Lung (tissue), 11 donors: ENCODE measurements at regions not wholly inside any gene's neighbourhood (a gene's known extent, or its start where the extent isn't known, plus 50 kb on each side); places are given as distances from the start of the nearest gene placed in this dataset.

ENCODE experiments used
- ATAC-seq: fragments of 200-7000 bp; cut with Tn5 transposase; one replicate; pipeline ENCODE4 v1.9.1; 2020; ENCODE audit warnings: moderate number of reproducible peaks; ENCODE audit not compliant: insufficient read depth, low FRiP score
- DNase-seq, 3 donors: peaks; one replicate each; pipeline ENCODE4 v3.0.0-alpha.2; 2013 to 2017
- H3K27ac ChIP-seq, 2 donors: one replicate each; pipeline ENCODE4 v1.5.1; 2013; ENCODE audit warnings: mild to moderate bottlenecking in 2 of 2, moderate library complexity in 2 of 2, control low read depth in 1 of 2, inconsistent platforms in 1 of 2, low read depth in 1 of 2, low read length in 1 of 2
- H3K27me3 ChIP-seq, 3 donors: one replicate each; pipeline ENCODE4 v1.5.1; 2013; ENCODE audit warnings: low read length in 2 of 3; ENCODE audit not compliant: control insufficient read depth in 3 of 3, insufficient read depth in 3 of 3
- H3K36me3 ChIP-seq, 4 donors: one replicate each; pipeline ENCODE4 v1.5.1; 2013; ENCODE audit warnings: low read length in 4 of 4, mild to moderate bottlenecking in 1 of 4, moderate library complexity in 1 of 4; ENCODE audit not compliant: control insufficient read depth in 4 of 4, insufficient read depth in 4 of 4
- H3K4me1 ChIP-seq, 5 donors: one replicate each; pipeline ENCODE4 v1.5.1; 2013; ENCODE audit warnings: low read length in 5 of 5, mild to moderate bottlenecking in 2 of 5, moderate library complexity in 1 of 5; ENCODE audit not compliant: control insufficient read depth in 5 of 5, insufficient read depth in 5 of 5
- H3K4me3 ChIP-seq: one replicate; pipeline ENCODE4 v1.5.1; 2013; ENCODE audit warnings: mild to moderate bottlenecking, control low read depth, moderate library complexity
- H3K9ac ChIP-seq, 2 donors: one replicate each; pipeline ENCODE4 v1.5.1; 2013; ENCODE audit warnings: low read length in 2 of 2, control low read depth in 1 of 2; ENCODE audit not compliant: insufficient read depth in 1 of 2
- H3K9me3 ChIP-seq, 4 donors: one replicate each; pipeline ENCODE4 v1.5.1; 2013; ENCODE audit warnings: low read length in 3 of 4, mild to moderate bottlenecking in 1 of 4, moderate library complexity in 1 of 4; ENCODE audit not compliant: control insufficient read depth in 4 of 4, insufficient read depth in 3 of 4
- WGBS, 2 donors: extraction: QIAGEN DNeasy Blood & Tissue Kit; methylation state at CpG; one replicate each; pipeline ENCODE4 v1.1.7; 2013; 5-methylcytosine and 5-hydroxymethylcytosine counted together
- TF ChIP-seq, protein P1 (sequence below): IDR thresholded peaks from 2 replicates; pipeline ENCODE4 v1.5.1; 2012; ENCODE audit warnings: mild to moderate bottlenecking; ENCODE audit errors: control extremely low read depth, extremely low read depth
- donor health status: control.
- donor health status: control.
- donor health status: Bipolar disorder and iron deficiency.
- donor health status: healthy.
- donor health status: DM: yes; HTN: yes; CAD: no.

GRCh38 chr4:13872955-13873354 lies 245.4 kb upstream of the BOD1L1 start:
- DNase-seq (no peak), ATAC-seq (no peak)
- Histone ChIP-seq H3K36me3 (no peaks in the 10 kb centered on the region), H3K27ac (no peak overlapping the region), H3K9me3 (no peaks in the 10 kb centered on the region), H3K9ac (no peak overlapping the region), H3K27me3 (no peaks in the 10 kb centered on the region), H3K4me3 (no peak overlapping the region), H3K4me1 (no peaks in the 10 kb centered on the region)
- TF ChIP-seq, protein P1, sequence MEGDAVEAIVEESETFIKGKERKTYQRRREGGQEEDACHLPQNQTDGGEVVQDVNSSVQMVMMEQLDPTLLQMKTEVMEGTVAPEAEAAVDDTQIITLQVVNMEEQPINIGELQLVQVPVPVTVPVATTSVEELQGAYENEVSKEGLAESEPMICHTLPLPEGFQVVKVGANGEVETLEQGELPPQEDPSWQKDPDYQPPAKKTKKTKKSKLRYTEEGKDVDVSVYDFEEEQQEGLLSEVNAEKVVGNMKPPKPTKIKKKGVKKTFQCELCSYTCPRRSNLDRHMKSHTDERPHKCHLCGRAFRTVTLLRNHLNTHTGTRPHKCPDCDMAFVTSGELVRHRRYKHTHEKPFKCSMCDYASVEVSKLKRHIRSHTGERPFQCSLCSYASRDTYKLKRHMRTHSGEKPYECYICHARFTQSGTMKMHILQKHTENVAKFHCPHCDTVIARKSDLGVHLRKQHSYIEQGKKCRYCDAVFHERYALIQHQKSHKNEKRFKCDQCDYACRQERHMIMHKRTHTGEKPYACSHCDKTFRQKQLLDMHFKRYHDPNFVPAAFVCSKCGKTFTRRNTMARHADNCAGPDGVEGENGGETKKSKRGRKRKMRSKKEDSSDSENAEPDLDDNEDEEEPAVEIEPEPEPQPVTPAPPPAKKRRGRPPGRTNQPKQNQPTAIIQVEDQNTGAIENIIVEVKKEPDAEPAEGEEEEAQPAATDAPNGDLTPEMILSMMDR: no peak
- 64 to 77% methylated on average over 3 of the region's 3 CpGs for WGBS, 2 donors

DNA sequence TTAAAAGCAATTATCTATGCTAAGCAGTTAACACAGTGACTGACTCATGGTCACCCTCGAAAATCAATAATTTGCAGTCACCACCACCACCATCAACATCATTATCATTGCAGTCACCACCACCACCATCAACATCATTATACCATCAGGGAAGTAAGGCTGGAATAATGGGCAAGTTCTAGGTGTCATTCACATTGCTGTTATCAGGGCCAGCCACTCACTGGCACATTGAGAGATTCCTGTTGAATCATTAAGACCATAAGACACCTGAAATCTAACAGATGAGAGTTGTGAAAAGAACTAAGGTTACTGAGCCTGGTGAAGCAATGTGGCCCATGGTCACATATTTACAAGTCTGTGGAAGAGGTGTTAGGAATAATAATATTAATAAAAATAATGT lies 247.7 kb upstream of the BOD1L1 start:
- H3K36me3 ChIP-seq: no peaks in the 10 kb centered on the region
- H3K4me1 ChIP-seq: no peaks in the 10 kb centered on the region
- WGBS, 2 donors: 82 to 95% methylated on average over 1 of the region's 1 CpG
- no peak for DNase-seq
- TF ChIP-seq, protein P1: no peak
- ATAC-seq: no peak
- no peaks in the 10 kb centered on the region for H3K27me3 ChIP-seq
- H3K27ac ChIP-seq: no peak overlapping the region
- H3K9me3 ChIP-seq: no peaks in the 10 kb centered on the region
- no peak overlapping the region for H3K4me3 ChIP-seq
- H3K9ac ChIP-seq: no peak overlapping the region

- WGBS, 2 donors: 81 to 83% methylated on average over 3 of the region's 3 CpGs
- TF ChIP-seq, protein P1: no peak
- Histone ChIP-seq H3K9ac (no peak overlapping the region), H3K9me3 (no peaks in the 10 kb centered on the region), H3K4me1 (no peaks in the 10 kb centered on the region), H3K27me3 (no peaks in the 10 kb centered on the region), H3K4me3 (no peak overlapping the region), H3K36me3 (no peaks in the 10 kb centered on the region), H3K27ac (no peak overlapping the region)
- no peak for ATAC-seq
- no peak for DNase-seq
Measured at GRCh38 chr4:13876131-13876530, 248.6 kb upstream of the BOD1L1 start.

DNA sequence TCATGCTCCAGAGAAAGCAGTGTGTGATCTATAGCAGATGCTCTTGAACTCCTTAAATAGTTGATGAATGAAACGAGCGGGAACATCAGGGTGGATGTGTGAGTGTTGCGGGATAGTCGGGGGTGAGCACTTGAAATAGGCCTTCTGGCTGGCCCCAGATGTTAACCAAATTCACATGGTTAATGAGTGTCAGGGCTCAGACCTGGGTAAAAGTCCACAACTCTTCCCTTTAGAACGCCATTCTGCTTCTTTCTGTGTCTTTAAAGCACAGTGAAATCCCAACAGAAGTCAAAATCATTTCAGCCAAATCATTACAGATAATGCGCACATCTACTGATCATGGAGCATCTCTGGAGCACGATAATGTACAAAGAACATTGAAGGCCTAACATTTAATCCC lies 249.4 kb upstream of the BOD1L1 start:
- DNase-seq (no peak), ATAC-seq (no peak)
- Histone ChIP-seq H3K27ac (no peak overlapping the region), H3K4me3 (no peak overlapping the region), H3K9ac (no peak overlapping the region), H3K4me1 (no peaks in the 10 kb centered on the region), H3K27me3 (no peaks in the 10 kb centered on the region), H3K36me3 (no peaks in the 10 kb centered on the region), H3K9me3 (no peaks in the 10 kb centered on the region)
- TF ChIP-seq, protein P1: no peak
- WGBS, 2 donors: 78 to 82% methylated on average over 7 of the region's 7 CpGs
